Fibroblast of lung (primary cell): ENCODE measurements at regions not wholly inside any gene's neighbourhood (a gene's known extent, or its start where the extent isn't known, plus 50 kb on each side); places are given as distances from the start of the nearest gene placed in this dataset.

Experiments used
- EZH2 ChIP-seq: IDR thresholded peaks from 2 replicates; pipeline ENCODE4 v1.5.1; 2012; ENCODE audit warnings: low read length, control low read depth, mild to moderate bottlenecking; ENCODE audit errors: missing control alignments
- TF ChIP-seq, protein P1 (sequence below), 2 donors: IDR thresholded peaks in 1 of 2; conservative IDR thresholded peaks in 1 of 2; 1 replicate in 1 of 2; 2 replicates in 1 of 2; pipeline ENCODE4 v1.5.1; 2011 to 2012; ENCODE audit warnings: low read length in 2 of 2, control low read depth in 1 of 2, inconsistent platforms in 1 of 2, low read depth in 1 of 2, mild to moderate bottlenecking in 1 of 2

DNA sequence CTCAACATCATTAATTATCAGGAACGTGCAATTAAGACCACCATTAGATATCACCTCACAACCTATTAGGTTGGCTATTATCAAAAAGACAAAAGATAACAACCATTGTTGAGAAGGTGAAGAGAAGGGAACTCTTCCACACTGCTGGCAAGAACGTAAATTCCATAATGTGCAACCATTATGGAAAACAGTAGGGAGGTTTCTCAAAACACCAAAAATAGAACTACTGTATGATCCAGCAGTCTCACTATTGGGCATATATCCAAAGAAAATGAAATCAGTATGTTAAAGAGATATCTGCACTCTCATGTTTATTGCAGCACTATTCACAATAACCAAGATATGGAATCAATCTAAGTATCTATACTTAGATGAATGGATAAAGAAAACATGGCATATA lies 51.6 kb upstream of the OR4E1 start:
- TF ChIP-seq, protein P1, sequence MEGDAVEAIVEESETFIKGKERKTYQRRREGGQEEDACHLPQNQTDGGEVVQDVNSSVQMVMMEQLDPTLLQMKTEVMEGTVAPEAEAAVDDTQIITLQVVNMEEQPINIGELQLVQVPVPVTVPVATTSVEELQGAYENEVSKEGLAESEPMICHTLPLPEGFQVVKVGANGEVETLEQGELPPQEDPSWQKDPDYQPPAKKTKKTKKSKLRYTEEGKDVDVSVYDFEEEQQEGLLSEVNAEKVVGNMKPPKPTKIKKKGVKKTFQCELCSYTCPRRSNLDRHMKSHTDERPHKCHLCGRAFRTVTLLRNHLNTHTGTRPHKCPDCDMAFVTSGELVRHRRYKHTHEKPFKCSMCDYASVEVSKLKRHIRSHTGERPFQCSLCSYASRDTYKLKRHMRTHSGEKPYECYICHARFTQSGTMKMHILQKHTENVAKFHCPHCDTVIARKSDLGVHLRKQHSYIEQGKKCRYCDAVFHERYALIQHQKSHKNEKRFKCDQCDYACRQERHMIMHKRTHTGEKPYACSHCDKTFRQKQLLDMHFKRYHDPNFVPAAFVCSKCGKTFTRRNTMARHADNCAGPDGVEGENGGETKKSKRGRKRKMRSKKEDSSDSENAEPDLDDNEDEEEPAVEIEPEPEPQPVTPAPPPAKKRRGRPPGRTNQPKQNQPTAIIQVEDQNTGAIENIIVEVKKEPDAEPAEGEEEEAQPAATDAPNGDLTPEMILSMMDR (conservative IDR thresholded peaks at IDR 0.05 in 1 of 2, IDR thresholded peaks at IDR 0.05 in 1 of 2; ENCODE audit: low read depth in 1 of 2, low read length in 2 of 2): no peak
- no peak for TF ChIP-seq EZH2
